Stimulated activated naive CD4-positive, alpha-beta T cell (primary cell): ENCODE measurements at regions not wholly inside any gene's neighbourhood (a gene's known extent, or its start where the extent isn't known, plus 50 kb on each side); places are given as distances from the start of the nearest gene placed in this dataset.

Experiments
- DNase-seq, 6 experiments: peaks; one replicate each; lab custom pipeline; 2025; lab: John Stamatoyannopoulos, UW

DNA sequence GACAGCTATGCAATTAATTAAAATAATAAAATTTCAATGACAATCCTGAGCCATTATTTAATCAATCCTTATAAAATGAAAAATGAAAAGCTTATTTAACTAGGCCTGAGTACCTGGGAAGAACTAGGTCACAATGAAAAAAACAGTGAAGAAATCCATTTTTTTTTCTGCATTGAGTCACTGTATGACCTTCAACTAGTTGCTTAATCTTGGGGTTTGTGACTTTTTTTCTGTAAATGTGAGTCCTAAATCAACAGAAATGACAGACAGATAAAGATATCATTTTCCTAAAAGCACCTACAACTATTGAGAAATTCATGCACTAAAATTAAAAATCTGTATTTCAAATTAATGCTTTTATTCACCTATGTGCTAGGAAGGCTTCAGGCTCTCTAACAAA is 96.8 kb downstream of the TMEM26 start:
- DNase-seq = no peak

DNA sequence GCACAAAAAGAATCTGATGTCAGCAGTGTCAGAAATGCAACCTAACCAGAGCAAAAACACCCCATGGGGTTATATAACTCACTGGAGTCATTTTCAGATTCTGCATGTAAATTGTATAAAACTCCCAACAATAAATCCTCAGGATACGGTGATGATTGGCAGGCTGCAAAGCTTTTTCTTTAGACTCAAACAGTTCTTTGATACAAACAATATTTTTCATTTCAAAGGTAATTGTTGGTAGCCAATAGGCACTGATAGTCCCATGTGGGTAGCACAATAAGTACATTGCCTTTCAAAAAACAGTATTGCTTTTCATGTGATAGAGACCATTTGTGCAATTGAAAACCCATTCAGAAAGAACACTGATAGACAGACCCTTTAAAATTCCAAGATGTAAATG is 98.0 kb downstream of the TMEM26 start:
- DNase-seq = no peak

DNA sequence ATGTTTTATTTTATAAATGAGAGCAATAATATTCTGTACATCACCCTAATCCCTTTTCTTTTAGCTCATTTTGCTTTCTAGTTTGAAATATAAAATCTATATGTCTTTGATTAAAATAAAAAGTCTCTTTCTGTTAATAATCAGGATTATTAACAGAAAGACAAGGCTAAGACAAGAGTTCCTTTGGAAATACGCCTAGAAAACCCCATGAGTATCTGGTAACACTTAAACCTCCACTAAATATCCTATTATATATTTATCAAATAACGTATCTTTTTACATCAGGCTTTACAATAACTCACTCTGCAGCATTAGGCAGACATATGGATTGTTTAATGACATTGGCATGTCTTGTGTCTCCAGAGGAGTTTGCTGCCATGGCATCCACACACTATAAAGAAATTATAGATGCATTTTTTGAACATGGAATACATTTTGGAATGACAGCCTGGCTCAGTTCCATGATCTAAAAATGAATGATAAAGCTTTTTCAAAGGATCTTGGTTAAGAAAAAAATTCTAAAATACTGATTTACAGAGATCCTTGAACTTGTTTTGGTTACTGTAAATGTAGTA is 98.7 kb downstream of the TMEM26 start:
- no peak for DNase-seq

GRCh38 chr10:61350794-61351193 is 102.4 kb downstream of the TMEM26 start:
- no peak for DNase-seq

DNA sequence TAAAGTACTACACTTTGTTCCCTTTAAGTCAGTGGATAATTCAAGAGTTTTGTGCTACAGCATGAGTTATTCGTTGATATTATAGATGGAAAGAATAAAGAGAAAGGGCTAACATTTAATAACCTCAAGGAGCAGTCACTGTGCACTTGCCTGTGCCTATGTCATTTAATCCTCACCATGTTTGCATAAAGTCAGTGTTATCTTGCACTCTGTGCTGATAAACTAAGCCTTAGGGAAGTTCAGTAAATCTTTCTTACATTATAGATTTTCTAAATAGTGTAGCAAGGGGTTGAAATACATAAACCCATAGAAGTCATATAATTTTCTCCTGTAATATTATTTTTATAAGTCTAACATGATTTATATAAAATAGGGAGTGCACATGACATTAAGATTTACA is 103.1 kb downstream of the TMEM26 start:
- no peak for DNase-seq

GRCh38 chr10:61346796-61347413 is 106.3 kb downstream of the TMEM26 start:
- DNase-seq = no peak

DNA sequence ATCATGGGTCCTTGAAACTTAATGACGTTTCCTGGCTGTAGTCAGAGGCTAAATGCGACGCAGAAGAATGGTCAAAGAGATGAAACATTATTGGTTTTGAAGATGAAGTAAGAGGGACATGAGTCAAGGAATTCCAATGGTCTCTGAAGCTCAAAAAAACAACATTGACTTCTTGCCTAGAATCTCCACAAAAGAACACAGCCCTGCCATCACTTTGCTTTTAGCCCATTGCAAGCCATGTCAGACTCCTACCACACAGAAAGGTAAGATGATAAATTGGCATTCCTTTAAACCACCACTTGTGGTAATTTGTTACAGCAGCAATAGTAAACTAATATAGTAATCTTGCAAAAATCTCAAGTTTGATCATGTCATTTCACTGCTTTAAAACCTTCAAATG is 109.4 kb downstream of the TMEM26 start:
- no peak for DNase-seq

DNA sequence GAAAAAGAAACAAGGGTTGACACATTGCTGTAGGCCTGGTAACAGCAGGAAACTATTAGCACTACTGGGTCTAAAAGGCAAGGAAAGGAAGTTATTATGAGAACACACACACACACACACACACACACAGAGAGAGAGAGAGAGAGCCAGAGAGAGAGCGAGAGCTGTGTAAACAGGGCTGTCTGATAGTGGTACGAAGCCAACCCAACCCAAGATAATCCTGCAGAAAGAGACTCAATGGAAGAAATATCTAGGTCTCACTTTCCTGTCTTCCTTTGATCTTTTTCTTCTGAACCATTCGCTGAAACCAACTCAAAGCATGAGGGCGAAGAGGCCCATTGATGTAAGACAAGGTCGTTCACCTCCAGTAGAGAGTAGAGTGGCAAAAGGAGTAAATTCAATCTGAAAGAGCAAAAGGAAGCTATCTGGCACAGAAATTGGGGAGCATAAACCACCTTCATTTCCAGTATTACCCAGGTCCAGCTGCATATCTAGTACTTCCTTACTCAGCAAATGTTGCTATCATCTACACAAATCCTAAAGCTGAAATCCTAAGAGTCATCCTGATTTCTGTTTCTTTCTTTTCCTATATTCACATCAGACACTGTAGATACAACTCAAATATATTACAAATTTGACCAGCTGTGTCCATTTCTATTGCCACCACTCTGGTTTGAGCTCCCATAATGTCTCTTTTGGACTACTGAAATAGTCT is 110.2 kb downstream of the TMEM26 start:
- DNase-seq = peak in 2 of 6 experiments; percentile 5 to 20

DNA sequence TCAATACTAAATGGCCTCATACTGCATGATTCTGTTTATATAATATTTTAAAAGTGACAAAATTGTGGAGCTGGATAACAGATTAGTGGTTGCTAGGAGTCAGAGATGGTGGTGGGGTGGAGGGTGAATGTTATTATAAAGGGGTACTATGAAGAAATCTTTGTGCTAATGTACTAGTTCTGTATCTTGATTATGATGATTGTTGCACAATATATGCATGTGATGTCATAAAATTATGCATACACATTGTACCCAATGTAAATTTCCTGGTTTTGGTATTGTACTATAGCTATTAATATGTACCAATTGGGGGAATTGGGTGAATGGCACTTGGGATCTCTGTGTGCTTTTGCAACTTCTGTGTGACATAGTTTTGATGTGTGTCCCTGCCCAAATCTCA is 112.2 kb downstream of the TMEM26 start:
- no peak for DNase-seq

DNA sequence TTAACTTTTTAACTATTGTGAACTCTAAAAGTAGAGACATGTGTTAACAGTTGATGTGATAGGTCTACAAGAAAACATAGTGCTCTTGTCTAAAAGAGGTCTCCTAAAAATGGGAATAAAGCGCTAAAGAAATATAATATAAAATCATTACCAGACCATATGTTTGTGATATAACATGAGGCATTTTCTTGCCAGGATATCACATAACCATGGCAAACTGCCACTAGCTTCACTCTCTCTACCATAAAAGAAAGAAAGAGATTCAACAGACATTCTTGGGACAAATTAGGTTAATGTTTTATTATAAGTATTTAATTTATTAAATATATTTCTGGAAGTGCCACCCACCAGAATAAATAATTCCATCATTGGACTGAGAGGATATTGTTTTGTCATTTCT is 115.0 kb downstream of the TMEM26 start:
- DNase-seq = no peak

DNA sequence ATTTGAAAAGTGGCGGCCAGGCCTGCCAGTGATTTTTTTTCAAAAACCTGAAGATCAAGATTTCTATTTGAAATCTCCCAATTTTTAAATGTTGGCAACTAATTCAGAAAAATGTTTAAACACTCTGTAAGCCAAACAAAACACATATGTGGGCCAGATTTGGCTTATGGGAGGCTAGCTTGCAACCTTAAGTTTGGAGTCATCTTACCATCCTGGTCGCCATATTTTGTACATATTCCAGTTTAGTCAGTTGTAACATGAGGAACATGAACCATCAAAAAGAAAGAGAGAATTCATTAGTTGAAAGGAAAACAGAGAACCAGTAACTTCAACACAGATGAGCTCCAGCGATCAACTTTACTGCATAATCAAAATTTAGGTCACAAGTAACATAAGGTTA is 115.4 kb downstream of the TMEM26 start:
- no peak for DNase-seq

DNA sequence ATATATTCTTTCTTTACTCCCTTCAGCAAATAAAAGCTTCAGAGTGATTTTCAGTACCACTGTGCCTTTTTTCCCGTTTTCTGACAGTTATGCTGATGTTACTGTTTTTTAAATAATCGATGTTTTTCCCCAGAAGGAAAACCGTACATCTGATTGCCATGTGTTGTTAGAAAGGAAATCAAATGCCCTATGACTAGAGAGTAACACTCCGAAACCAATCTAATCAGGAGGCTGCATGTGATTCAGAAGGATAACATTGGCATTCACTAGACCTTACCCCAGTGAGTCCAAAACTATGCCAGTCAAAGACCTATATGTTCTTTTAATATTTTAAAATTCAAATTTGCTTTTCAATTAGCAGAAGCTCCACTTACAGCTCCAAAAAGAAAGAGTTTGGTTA is 116.3 kb downstream of the TMEM26 start:
- DNase-seq = no peak

DNA sequence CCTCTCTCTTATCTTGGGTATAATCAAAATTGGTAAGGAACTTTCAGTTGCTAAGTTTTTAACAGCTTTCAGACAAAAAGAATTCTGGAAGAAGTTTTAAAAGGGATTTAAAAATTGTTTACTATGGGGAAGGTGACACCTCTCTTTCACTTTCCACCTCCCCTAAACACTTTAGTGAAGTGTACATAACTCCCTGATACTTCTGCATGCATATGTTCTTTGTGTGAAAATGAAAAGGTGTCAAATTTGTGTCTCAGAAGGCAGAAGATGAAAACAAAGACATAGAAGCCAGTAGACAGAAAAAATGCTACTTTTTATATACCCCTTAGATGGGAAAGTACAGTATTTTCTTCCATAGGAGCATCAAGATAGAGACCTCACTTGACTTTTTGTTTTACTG is 117.8 kb downstream of the TMEM26 start:
- DNase-seq = no peak

GRCh38 chr10:61332581-61332980 is 120.6 kb downstream of the TMEM26 start:
- no peak for DNase-seq

DNA sequence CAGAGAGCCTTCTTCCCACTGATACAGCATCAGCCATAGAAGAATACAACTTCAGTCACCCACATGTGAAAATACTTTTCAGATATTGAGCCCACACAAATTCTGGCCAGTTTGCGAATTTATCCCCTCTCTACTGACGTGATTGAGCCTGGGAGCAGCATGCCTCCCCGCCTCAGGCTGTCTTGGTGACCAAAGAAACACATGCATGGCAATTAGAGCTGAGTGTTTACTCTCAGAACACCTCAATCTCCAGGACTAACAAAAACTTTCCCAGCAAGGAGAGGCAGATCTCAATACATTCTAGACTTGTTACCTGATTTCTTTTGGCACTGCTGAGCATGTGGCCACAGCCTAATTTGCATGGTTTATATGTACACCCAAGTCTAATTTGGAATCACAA is 122.5 kb downstream of the TMEM26 start:
- no peak for DNase-seq

DNA sequence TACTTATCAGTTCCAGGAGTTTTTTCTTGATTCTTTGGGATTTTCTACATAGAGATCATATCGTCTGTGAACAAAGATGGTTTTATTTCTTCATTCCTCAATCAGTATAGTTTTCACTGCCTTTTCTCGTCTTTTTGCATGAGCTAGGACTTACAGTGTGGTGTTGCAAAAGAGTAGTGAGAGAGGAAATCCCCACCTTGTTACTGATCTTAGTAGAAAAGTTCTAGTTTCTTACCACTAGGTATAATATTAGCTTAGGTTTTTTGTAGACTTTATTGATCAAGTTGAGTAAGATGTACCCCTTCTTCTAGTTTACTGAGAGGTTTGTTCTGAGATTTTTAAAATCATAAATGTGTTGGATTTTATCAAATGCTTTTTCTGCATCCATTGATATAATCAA is 123.3 kb downstream of the TMEM26 start:
- DNase-seq = no peak

DNA sequence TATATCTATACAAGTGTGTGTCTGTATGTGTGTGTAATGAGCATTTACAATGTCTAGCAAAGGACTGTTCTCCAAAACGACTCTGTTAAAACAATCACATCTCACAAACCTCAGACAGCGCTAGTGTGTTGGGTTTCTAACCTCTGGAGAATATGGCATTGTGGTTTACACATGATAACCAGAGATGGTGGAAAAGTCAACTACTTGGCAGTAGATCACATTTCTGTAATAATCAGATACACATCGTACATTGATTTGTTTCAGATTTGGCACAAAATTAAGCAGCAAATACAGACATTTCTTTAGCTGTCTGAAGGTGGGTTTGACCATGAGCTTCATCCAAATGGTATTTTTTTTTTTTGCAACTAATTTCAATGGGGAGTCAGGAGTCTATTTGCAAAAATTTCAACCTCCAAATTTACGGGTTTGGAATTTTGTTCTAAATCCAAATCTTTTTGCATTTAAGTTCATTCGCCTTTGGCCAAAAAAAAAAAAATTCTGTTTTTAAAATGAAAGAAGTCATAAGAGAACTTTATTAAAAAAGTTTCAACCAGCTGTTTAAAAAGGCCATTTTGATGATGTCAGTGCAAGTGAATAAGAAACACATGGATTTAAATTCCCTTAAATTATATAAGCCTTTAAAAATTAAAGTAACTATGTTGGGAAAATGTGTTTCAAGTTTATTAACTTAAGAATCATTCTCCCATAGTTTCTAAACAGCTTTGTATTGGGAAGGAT is 127.8 kb downstream of the TMEM26 start:
- no peak for DNase-seq

DNA sequence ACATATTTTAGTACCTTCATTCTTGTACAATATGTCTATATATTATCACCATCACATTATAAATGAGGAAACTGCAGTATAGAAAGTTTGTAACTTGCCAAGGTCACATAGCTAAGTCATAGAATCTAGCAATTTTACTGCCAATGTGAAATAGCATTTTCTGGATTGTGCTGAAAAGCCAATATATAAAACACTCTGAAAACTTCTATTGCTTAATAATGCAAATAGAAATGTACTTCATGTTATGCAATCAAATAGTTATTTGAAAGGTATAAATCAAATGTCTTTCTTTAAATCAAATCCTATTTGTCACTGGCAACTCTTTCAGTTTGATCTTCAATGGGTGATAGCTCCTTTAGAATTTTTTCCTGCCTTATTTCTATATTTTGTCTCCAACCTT is 129.5 kb downstream of the TMEM26 start:
- no peak for DNase-seq

DNA sequence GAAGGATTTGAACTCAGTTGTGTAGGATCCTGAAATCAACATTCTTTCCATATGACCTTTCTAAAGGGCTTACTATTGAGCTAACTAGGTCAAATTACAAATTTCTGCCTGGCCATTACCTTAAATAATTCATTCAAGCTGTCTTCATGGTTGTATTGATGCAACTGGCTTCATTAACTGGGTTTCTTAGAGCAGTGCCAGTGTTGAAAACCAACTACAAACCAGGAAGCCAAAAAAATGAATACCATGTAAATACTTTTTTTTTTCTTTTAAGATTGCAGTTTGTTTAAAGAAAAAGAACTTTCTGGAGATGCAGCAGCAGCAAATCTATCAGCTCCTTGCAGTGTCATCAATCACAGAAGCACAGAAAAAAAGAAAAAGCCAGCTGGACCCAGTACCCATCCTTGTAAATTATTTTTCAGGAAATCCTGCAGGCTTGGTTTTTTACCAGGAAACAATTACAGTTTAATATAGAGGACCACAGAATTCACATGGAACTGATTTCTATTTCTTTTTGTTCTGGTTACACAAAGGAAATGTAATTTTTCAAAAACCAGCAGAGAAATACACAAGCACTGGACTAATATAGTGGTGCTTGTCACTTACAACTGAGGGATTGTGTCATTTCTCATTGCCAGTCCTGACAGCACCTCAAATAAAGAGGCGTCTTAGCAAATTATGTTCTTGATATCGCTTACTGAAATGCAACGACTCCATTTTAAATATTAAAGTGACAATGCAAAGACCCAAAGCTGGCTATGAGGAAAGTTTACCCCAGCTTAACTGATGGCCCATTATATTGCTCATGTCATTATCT is 131.9 kb downstream of the TMEM26 start:
- DNase-seq = no peak

GRCh38 chr10:61320257-61320587 is 133.0 kb downstream of the TMEM26 start:
- no peak for DNase-seq

DNA sequence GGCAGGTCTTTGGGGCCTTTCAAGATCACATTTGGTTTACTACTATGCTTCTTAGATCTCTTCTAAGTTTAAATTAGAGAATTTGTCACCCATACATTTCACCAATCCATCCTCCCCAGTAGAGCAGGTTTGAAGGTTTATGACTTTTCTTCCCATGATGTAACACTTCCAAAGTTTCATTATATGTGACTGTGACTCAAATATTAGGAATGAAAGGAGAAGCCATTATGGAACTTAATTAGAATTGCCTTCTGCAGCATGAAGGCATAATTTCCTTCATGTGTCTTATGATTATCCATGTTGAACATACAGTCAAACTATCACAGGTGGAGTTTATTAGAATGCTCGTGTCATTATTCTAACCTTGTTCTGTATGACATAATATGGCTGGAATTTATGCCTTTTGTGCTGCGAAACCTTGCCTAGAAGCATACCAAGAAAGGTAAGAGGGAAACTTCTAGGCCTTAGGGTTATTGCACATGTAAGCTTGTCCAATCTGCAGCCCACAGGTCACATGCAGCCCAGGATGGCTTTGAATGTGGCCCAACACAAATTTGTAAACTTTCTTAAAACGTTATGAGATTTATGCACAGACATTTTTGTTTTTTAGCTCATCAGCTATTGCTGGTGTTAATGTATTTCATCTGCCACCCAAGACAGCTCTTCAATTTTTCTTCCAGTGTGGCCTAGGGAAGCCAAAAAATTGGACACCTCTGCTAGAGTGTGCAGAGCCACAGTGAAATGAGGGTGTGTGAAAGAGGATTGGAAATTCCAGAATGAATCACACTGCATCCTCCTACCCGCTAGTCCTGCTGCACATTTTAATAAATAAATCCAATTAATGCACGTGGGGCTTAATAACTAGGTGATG is 133.6 kb downstream of the TMEM26 start:
- no peak for DNase-seq
